ENCODE measurements at regions not wholly inside any gene's neighbourhood (a gene's known extent, or its start where the extent isn't known, plus 50 kb on each side); places are given as distances from the start of the nearest gene placed in this dataset.

DNA sequence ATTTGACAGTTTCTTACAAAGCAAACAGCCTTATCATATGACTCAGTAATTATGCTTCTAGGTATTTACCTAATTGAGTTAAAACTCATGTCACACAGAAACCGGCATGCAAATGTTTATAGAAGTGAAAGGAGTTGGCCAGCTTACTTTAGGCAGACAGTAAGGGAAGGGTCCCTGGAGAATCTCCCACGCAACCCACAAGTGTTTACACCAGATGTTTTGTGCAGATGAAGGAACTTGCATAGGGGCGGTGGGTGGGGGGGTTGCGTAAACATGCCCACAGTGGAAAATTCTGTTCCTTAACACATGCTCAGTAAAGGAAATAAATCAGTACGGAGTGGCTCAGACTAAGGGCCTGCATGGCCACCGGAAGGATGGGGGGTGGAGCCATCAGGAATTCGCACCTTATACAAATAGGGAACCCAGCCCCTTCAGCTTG lies 330.5 kb upstream of the AADAT start:
- no peaks in the 10 kb centered on the region for H3K4me1 ChIP-seq
- intact Hi-C loops (cut with DNase I; ENCODE audit: low total_unique reads) (no loop called here), in situ Hi-C loops (cut with MboI; ENCODE audit: low sequenced_read_pairs in 4 of 4) (no loop called here)
- no peak overlapping the region for H3K27ac ChIP-seq
- H3K9me3 ChIP-seq = no peaks in the 10 kb centered on the region
- no peak overlapping the region for H3K4me3 ChIP-seq
- TF ChIP-seq, protein P1, sequence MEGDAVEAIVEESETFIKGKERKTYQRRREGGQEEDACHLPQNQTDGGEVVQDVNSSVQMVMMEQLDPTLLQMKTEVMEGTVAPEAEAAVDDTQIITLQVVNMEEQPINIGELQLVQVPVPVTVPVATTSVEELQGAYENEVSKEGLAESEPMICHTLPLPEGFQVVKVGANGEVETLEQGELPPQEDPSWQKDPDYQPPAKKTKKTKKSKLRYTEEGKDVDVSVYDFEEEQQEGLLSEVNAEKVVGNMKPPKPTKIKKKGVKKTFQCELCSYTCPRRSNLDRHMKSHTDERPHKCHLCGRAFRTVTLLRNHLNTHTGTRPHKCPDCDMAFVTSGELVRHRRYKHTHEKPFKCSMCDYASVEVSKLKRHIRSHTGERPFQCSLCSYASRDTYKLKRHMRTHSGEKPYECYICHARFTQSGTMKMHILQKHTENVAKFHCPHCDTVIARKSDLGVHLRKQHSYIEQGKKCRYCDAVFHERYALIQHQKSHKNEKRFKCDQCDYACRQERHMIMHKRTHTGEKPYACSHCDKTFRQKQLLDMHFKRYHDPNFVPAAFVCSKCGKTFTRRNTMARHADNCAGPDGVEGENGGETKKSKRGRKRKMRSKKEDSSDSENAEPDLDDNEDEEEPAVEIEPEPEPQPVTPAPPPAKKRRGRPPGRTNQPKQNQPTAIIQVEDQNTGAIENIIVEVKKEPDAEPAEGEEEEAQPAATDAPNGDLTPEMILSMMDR (IDR thresholded peaks at IDR 0.05 in 4 of 5, conservative IDR thresholded peaks at IDR 0.05 in 1 of 5) = no peak
- TF ChIP-seq POLR2A (IDR thresholded peaks at IDR 0.05) = no peak
- no peaks in the 10 kb centered on the region for H3K36me3 ChIP-seq
- no peak for ATAC-seq
- no peaks in the 10 kb centered on the region for H3K27me3 ChIP-seq
- no peak for DNase-seq

DNA sequence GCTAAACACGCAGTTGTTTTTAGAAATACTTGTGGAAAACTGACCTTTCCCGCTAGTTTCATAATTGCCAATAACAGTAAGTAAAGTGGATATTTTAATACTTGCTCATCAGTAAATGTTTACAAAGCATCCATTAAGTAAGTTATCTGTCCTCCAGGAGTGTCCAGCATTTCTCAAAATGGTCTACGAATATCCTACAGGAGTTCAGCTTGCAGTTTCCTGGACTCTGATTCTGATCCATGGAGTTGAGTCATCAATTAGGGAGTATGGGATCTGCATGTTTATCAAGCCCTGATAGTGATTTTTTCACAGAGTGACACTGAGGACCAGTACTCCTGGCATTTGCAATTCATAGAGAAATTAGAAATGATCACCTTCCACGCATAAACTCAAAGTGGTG lies 325.2 kb upstream of the AADAT start:
- no peak for ATAC-seq
- Histone ChIP-seq H3K27ac (no peak overlapping the region), H3K4me1 (no peaks in the 10 kb centered on the region), H3K4me3 (no peak overlapping the region), H3K27me3 (no peaks in the 10 kb centered on the region), H3K36me3 (no peaks in the 10 kb centered on the region), H3K9me3 (no peaks in the 10 kb centered on the region)
- no peak for DNase-seq
- TF ChIP-seq, protein P1 (IDR thresholded peaks at IDR 0.05 in 4 of 5, conservative IDR thresholded peaks at IDR 0.05 in 1 of 5) = no peak
- TF ChIP-seq POLR2A (IDR thresholded peaks at IDR 0.05) = no peak
- intact Hi-C loops (cut with DNase I; ENCODE audit: low total_unique reads) = no loop called here
- in situ Hi-C loops (cut with MboI; ENCODE audit: low sequenced_read_pairs in 4 of 4) = no loop called here

DNA sequence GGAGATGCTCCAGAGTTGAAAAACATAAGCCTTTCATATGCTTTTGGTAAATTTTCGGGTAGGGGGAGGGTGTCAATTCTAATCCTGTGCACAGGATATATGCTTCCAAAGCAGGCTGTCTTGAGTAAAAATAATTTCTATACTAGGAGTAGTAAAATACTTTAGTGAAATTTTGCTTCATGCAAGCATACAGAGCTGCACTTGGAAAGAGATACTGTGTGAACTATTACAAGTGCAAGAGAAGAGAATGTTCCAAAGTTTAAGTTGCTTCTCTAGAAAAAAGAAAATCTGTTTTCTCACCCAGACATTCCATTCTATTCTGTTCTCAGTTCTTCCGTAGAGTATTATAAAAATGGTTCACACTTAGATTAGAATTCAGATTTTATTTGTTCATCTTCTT lies 324.6 kb upstream of the AADAT start:
- TF ChIP-seq, protein P1 (IDR thresholded peaks at IDR 0.05 in 4 of 5, conservative IDR thresholded peaks at IDR 0.05 in 1 of 5) = no peak
- no peak for TF ChIP-seq POLR2A (IDR thresholded peaks at IDR 0.05)
- no peak for DNase-seq
- Histone ChIP-seq H3K27me3 (no peaks in the 10 kb centered on the region), H3K4me3 (no peak overlapping the region), H3K36me3 (no peaks in the 10 kb centered on the region), H3K4me1 (no peaks in the 10 kb centered on the region), H3K27ac (no peak overlapping the region), H3K9me3 (no peaks in the 10 kb centered on the region)
- in situ Hi-C loops (cut with MboI; ENCODE audit: low sequenced_read_pairs in 4 of 4) (no loop called here), intact Hi-C loops (cut with DNase I; ENCODE audit: low total_unique reads) (no loop called here)
- ATAC-seq = no peak

DNA sequence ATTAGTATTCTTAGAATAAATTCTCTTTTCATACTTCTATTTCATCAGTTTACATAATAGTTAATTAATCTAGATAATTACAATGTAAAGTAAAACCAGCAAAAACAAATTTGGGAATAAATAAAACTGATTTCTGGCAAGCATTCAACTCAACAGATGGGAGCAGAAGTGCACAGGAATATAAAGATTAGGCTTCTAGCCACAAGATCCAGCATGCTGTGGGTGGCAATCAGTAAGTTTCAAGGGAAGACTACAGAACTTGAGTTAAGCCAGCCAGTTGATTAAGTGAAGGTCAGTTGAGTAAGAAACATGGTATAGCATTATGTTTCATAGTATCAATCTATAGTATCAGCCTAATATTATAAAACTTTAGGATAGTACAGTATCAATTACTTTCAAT lies 324.2 kb upstream of the AADAT start:
- Histone ChIP-seq H3K4me3 (no peak overlapping the region), H3K9me3 (no peaks in the 10 kb centered on the region), H3K27ac (no peak overlapping the region), H3K27me3 (no peaks in the 10 kb centered on the region), H3K36me3 (no peaks in the 10 kb centered on the region), H3K4me1 (no peaks in the 10 kb centered on the region)
- intact Hi-C loops (cut with DNase I; ENCODE audit: low total_unique reads) (no loop called here), in situ Hi-C loops (cut with MboI; ENCODE audit: low sequenced_read_pairs in 4 of 4) (no loop called here)
- no peak for DNase-seq
- TF ChIP-seq POLR2A (IDR thresholded peaks at IDR 0.05) = no peak
- TF ChIP-seq, protein P1 (IDR thresholded peaks at IDR 0.05 in 4 of 5, conservative IDR thresholded peaks at IDR 0.05 in 1 of 5) = no peak
- ATAC-seq = no peak

DNA sequence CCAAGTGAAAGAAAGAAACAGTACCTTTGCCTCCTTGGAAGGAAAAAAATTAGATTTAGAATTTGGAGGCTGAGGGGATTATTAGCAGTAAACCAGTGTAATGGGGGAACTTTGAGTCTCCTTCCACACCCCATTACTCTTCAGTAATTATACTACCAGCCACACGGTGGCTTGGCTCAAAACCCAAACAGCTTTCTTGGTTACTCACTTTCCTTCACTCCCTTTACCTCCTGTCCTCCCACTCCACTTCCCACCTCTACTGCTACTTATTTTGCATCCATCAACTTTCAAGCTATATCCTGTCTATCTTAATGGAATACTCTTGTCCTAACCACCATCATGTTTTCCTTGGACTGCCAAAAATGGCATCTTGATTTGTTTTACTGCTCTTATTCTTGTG lies 310.6 kb upstream of the AADAT start:
- no peak for TF ChIP-seq POLR2A (IDR thresholded peaks at IDR 0.05)
- no peak overlapping the region for H3K4me3 ChIP-seq
- H3K4me1 ChIP-seq = no peaks in the 10 kb centered on the region
- H3K27me3 ChIP-seq = no peaks in the 10 kb centered on the region
- DNase-seq (no peak), ATAC-seq (no peak)
- H3K27ac ChIP-seq = no peak overlapping the region
- intact Hi-C loops (cut with DNase I; ENCODE audit: low total_unique reads) = no loop called here
- H3K9me3 ChIP-seq = no peaks in the 10 kb centered on the region
- H3K36me3 ChIP-seq = no peaks in the 10 kb centered on the region
- in situ Hi-C loops (cut with MboI; ENCODE audit: low sequenced_read_pairs in 4 of 4) = no loop called here

Measured in gastrocnemius medialis (tissue), 4 donors.